ENCODE measurements at regions not wholly inside any gene's neighbourhood (a gene's known extent, or its start where the extent isn't known, plus 50 kb on each side); places are given as distances from the start of the nearest gene placed in this dataset.

DNA sequence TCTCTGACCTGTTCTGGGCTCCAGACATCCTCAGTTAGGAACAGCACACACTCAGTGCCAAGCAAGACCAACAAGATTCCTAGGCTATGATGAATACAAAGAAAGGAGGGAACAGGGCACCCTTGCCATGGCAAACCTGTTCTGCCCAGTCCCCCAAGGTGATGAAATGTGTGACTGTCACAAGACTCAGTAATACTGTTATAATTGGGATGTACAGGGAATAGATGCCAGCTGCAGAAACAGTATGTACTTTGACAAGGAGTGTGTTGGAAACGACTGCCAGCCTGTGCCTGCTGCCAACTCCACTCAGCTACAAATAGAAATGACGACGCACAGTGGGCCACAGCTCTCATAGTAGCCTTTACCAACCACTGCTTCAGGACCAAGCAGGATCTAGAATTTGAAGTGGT, 453.0 kb downstream of the EFNA5 start:
- Mint-ChIP-seq H3K27ac (no peak overlapping the region), H3K4me3 (no peak overlapping the region), H3K9me3 (no peaks in the 10 kb centered on the region), H3K4me1 (no peaks in the 10 kb centered on the region), H3K27me3 (no peaks in the 10 kb centered on the region), H3K36me3 (no peaks in the 10 kb centered on the region)
- CTCF ChIA-PET: no interaction called here
- DNase-seq: no peak
- POLR2A ChIA-PET: no interaction called here
- H3K27ac ChIP-seq (ENCODE audit: low read depth, low read length): no peak overlapping the region
- no peak overlapping the region for H3K4me3 ChIP-seq (ENCODE audit: low read length)
- H3K4me1 ChIP-seq (ENCODE audit: insufficient read depth, low read length): no peaks in the 10 kb centered on the region
- H3K9me3 ChIP-seq (ENCODE audit: low read length): no peaks in the 10 kb centered on the region
- no peaks in the 10 kb centered on the region for H3K27me3 ChIP-seq (ENCODE audit: insufficient read depth, low read length, poor library complexity, severe bottlenecking)
- H3K36me3 ChIP-seq (ENCODE audit: insufficient read depth, low read length): no peaks in the 10 kb centered on the region

DNA sequence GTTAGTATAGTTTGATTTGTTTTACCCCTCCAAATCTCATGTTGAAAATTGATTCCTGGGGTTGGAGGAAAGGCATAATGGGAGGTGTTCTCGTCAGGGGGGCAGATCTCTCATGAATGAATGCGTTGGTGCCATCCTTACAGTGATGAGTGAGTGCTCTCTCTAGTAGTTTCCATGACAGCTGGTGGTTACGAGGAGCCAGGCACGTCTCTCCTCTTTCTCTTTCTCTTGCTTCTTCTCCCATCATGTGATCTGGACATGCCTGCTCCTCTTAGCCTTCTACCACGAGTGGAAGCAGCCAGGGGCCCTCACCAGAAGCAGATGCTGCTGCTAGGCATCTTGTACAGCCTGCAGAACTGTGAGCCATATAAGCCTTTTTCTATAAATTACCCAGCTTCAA, 454.1 kb downstream of the EFNA5 start:
- H3K27me3 Mint-ChIP-seq: no peaks in the 10 kb centered on the region
- H3K27ac Mint-ChIP-seq: no peak overlapping the region
- no peak overlapping the region for H3K4me3 Mint-ChIP-seq
- Histone ChIP-seq H3K9me3 (ENCODE audit: low read length) (no peaks in the 10 kb centered on the region), H3K36me3 (ENCODE audit: insufficient read depth, low read length) (no peaks in the 10 kb centered on the region), H3K27me3 (ENCODE audit: insufficient read depth, low read length, poor library complexity, severe bottlenecking) (no peaks in the 10 kb centered on the region), H3K4me3 (ENCODE audit: low read length) (no peak overlapping the region), H3K27ac (ENCODE audit: low read depth, low read length) (no peak overlapping the region), H3K4me1 (ENCODE audit: insufficient read depth, low read length) (no peaks in the 10 kb centered on the region)
- ChIA-PET POLR2A (no interaction called here), CTCF (no interaction called here)
- H3K9me3 Mint-ChIP-seq: no peaks in the 10 kb centered on the region
- no peak for DNase-seq
- no peaks in the 10 kb centered on the region for H3K4me1 Mint-ChIP-seq
- H3K36me3 Mint-ChIP-seq: no peaks in the 10 kb centered on the region

DNA sequence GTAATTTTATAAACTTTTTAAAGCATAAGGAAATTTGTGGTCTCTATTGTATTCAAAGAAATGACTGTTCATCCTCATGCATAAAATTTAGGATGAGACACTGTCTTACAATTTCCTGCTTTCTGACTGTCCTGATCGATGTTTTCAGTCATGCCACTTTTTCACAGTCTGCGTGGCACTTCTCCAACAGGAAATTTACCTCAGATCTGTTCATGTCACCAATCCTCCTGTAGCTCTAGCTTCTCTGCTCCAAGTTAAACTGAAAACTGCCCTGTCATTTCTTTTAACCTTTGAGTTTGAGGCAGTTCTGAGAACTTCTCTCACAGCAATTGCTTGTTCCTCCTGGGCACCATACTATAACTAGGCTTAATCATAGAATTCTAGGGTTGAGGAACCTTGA, 455.1 kb downstream of the EFNA5 start:
- H3K4me3 Mint-ChIP-seq: no peak overlapping the region
- H3K4me3 ChIP-seq (ENCODE audit: low read length): no peak overlapping the region
- H3K9me3 ChIP-seq (ENCODE audit: low read length): no peaks in the 10 kb centered on the region
- H3K4me1 ChIP-seq (ENCODE audit: insufficient read depth, low read length): no peaks in the 10 kb centered on the region
- no peaks in the 10 kb centered on the region for H3K36me3 ChIP-seq (ENCODE audit: insufficient read depth, low read length)
- no peaks in the 10 kb centered on the region for H3K27me3 ChIP-seq (ENCODE audit: insufficient read depth, low read length, poor library complexity, severe bottlenecking)
- no peaks in the 10 kb centered on the region for H3K9me3 Mint-ChIP-seq
- no peaks in the 10 kb centered on the region for H3K36me3 Mint-ChIP-seq
- H3K27ac Mint-ChIP-seq: no peak overlapping the region
- DNase-seq: no peak
- no peaks in the 10 kb centered on the region for H3K27me3 Mint-ChIP-seq
- H3K27ac ChIP-seq (ENCODE audit: low read depth, low read length): no peak overlapping the region
- ChIA-PET CTCF (no interaction called here), POLR2A (no interaction called here)
- H3K4me1 Mint-ChIP-seq: no peaks in the 10 kb centered on the region

DNA sequence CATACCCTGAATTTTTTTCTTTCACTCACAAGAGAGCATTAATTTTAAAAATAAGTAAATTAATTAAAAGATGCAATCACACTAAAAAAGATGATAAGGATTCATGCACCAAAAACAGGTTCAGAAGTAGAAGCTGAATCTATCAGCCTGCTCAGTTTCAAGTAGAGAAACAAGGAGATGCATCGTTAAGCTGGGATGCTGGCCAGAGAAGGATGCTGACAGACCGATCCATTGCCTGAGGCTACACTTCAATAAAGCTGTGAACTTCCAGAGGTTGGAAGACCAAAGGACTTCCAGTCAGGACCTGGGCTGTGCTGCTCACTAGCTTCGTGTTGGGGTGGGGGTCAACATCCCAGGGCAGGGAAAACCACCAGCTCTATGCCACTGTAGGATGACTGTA, 457.7 kb downstream of the EFNA5 start:
- Histone ChIP-seq H3K36me3 (ENCODE audit: insufficient read depth, low read length) (no peaks in the 10 kb centered on the region), H3K4me3 (ENCODE audit: low read length) (no peak overlapping the region), H3K27ac (ENCODE audit: low read depth, low read length) (no peak overlapping the region), H3K9me3 (ENCODE audit: low read length) (no peaks in the 10 kb centered on the region), H3K4me1 (ENCODE audit: insufficient read depth, low read length) (no peaks in the 10 kb centered on the region), H3K27me3 (ENCODE audit: insufficient read depth, low read length, poor library complexity, severe bottlenecking) (no peaks in the 10 kb centered on the region)
- Mint-ChIP-seq H3K27me3 (no peaks in the 10 kb centered on the region), H3K9me3 (no peaks in the 10 kb centered on the region), H3K36me3 (no peaks in the 10 kb centered on the region), H3K4me3 (no peak overlapping the region), H3K4me1 (no peaks in the 10 kb centered on the region), H3K27ac (no peak overlapping the region)
- ChIA-PET CTCF (no interaction called here), POLR2A (no interaction called here)
- no peak for DNase-seq

DNA sequence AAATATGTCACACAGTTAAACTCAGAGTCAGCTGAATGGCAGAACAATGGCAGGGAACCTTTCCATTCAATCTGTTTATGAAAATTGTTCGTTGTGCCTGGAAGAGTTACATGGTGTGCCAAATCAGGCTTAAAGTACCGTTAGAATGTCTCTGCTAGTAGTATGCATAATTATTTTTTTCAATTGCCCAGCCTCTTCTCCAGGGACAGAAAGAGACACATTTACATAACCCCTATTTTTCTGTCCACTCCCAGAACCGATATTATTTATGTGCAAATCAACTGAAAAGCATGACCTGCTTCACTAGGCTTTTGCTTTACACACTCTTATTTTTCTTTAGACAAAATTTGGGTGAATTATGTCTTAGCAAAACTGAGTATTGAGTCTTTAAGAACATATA, 459.1 kb downstream of the EFNA5 start:
- no peak overlapping the region for H3K4me3 Mint-ChIP-seq
- POLR2A ChIA-PET: no interaction called here
- no peak for DNase-seq

DNA sequence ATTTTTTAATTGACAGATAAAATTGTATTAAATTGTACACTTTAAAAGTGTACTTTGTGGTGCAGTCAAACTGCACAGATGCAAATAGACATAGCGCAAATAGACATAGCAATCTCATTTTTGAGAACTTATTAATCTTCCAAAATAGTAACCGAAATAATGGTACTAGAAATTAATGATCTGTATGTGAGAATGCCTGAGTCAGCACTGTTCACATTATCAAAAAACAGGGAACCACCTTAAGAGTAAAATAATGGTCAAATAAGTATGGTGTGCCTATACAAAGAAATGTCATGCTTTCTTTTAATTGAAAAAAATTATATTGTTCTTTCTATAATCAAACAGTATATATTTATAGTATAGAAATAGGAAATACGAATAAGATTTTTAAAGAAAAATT, 461.9 kb downstream of the EFNA5 start:
- Mint-ChIP-seq H3K27ac (no peak overlapping the region), H3K4me1 (no peaks in the 10 kb centered on the region), H3K9me3 (no peaks in the 10 kb centered on the region), H3K4me3 (no peak overlapping the region), H3K27me3 (peaks cover 4 to 11% of the 10 kb centered on the region in 2 donors), H3K36me3 (no peaks in the 10 kb centered on the region)
- no peak for DNase-seq
- H3K27me3 ChIP-seq (ENCODE audit: insufficient read depth, low read length, poor library complexity, severe bottlenecking): no peaks in the 10 kb centered on the region
- no peaks in the 10 kb centered on the region for H3K9me3 ChIP-seq (ENCODE audit: low read length)
- no peak overlapping the region for H3K27ac ChIP-seq (ENCODE audit: low read depth, low read length)
- no peak overlapping the region for H3K4me3 ChIP-seq (ENCODE audit: low read length)
- no peaks in the 10 kb centered on the region for H3K4me1 ChIP-seq (ENCODE audit: insufficient read depth, low read length)
- no peaks in the 10 kb centered on the region for H3K36me3 ChIP-seq (ENCODE audit: insufficient read depth, low read length)
- ChIA-PET POLR2A (no interaction called here), CTCF (no interaction called here)

More for the DNA sequence above, 459.1 kb downstream of the EFNA5 start:
- Histone ChIP-seq H3K4me3 (ENCODE audit: low read length) (no peak overlapping the region), H3K36me3 (ENCODE audit: insufficient read depth, low read length) (no peaks in the 10 kb centered on the region), H3K27ac (ENCODE audit: low read depth, low read length) (no peak overlapping the region), H3K27me3 (ENCODE audit: insufficient read depth, low read length, poor library complexity, severe bottlenecking) (no peaks in the 10 kb centered on the region), H3K4me1 (ENCODE audit: insufficient read depth, low read length) (no peaks in the 10 kb centered on the region), H3K9me3 (ENCODE audit: low read length) (no peaks in the 10 kb centered on the region)
- CTCF ChIA-PET: no interaction called here
- Mint-ChIP-seq H3K4me1 (no peaks in the 10 kb centered on the region), H3K27ac (no peak overlapping the region), H3K27me3 (peaks cover 0 to 4% of the 10 kb centered on the region in 2 donors), H3K9me3 (no peaks in the 10 kb centered on the region), H3K36me3 (no peaks in the 10 kb centered on the region)

DNA sequence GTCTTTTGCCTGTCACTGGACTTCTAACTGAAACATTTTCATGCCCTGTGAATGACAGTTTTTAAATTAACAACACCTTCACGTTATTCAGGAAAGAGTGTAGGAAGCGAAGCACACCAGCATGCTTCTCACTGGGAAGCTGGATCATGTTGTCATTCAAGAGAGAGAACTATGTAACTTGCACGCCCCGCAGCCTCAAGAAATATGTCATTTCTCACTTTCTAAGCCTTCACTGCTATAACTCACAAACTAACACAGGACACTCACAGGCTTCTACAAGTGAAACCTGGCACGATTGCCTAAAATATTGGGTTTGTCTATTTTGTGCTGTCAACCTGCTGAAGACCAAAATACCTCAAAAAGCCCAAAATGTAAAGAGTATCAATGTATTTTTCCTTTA, 466.3 kb downstream of the EFNA5 start:
- H3K4me3 Mint-ChIP-seq: no peak overlapping the region
- no peaks in the 10 kb centered on the region for H3K4me1 ChIP-seq (ENCODE audit: insufficient read depth, low read length)
- ChIA-PET CTCF (no interaction called here), POLR2A (no interaction called here)
- H3K27ac ChIP-seq (ENCODE audit: low read depth, low read length): no peak overlapping the region
- no peak for DNase-seq
- no peak overlapping the region for H3K27ac Mint-ChIP-seq
- H3K4me1 Mint-ChIP-seq: no peaks in the 10 kb centered on the region
- no peaks in the 10 kb centered on the region for H3K36me3 Mint-ChIP-seq
- peaks cover 4 to 11% of the 10 kb centered on the region in 2 donors for H3K27me3 Mint-ChIP-seq
- H3K27me3 ChIP-seq (ENCODE audit: insufficient read depth, low read length, poor library complexity, severe bottlenecking): no peaks in the 10 kb centered on the region
- H3K9me3 Mint-ChIP-seq: peaks cover 0 to 2% (median 0%) of the 10 kb centered on the region in 5 donors
- H3K36me3 ChIP-seq (ENCODE audit: insufficient read depth, low read length): no peaks in the 10 kb centered on the region
- no peaks in the 10 kb centered on the region for H3K9me3 ChIP-seq (ENCODE audit: low read length)
- no peak overlapping the region for H3K4me3 ChIP-seq (ENCODE audit: low read length)

DNA sequence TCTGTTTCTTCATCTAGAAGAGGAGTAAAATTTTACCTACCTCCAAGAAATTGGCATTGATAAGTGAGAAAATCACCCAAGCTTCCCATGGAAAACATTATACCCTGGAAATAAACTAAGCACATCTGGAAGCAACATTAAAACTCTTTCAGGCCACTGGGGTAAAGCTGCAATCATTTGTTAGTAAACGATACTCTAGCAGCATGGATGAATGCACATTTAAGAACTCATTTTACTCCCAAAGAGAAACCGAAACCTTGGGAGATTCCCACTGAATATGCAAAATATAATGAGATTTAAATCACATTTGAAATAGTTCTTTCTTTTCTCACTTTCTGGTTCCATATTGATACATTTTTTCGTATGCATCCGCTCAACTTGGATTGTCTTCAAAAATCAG, 467.5 kb downstream of the EFNA5 start:
- peaks cover 4 to 11% of the 10 kb centered on the region in 2 donors for H3K27me3 Mint-ChIP-seq
- Histone ChIP-seq H3K4me1 (ENCODE audit: insufficient read depth, low read length) (no peaks in the 10 kb centered on the region), H3K36me3 (ENCODE audit: insufficient read depth, low read length) (no peaks in the 10 kb centered on the region), H3K27ac (ENCODE audit: low read depth, low read length) (no peak overlapping the region), H3K4me3 (ENCODE audit: low read length) (no peak overlapping the region), H3K9me3 (ENCODE audit: low read length) (no peaks in the 10 kb centered on the region), H3K27me3 (ENCODE audit: insufficient read depth, low read length, poor library complexity, severe bottlenecking) (no peaks in the 10 kb centered on the region)
- ChIA-PET CTCF (no interaction called here), POLR2A (no interaction called here)
- no peaks in the 10 kb centered on the region for H3K36me3 Mint-ChIP-seq
- no peak overlapping the region for H3K4me3 Mint-ChIP-seq
- H3K9me3 Mint-ChIP-seq: peaks cover 0 to 2% (median 0%) of the 10 kb centered on the region in 5 donors
- no peaks in the 10 kb centered on the region for H3K4me1 Mint-ChIP-seq
- H3K27ac Mint-ChIP-seq: no peak overlapping the region
- no peak for DNase-seq

DNA sequence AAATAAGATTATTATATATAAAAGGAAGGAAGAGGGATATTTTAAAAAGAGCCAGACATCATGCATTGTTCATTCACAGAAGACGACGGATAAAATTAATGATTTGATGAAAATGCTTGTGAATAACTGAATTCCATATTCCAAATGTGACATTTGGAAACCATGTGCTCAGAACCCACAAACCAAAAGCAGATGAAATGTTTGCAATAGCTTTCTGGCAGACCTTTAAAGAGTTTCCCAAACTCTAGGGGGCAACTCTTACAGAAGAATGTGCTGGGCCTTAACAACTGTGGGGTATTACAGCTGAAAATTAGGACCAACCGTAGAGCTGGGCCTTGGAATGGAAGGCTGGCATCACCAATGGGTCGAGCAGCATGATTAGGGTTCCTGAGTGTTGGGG, 471.0 kb downstream of the EFNA5 start:
- Histone ChIP-seq H3K27me3 (ENCODE audit: insufficient read depth, low read length, poor library complexity, severe bottlenecking) (no peaks in the 10 kb centered on the region), H3K36me3 (ENCODE audit: insufficient read depth, low read length) (no peaks in the 10 kb centered on the region), H3K4me1 (ENCODE audit: insufficient read depth, low read length) (no peaks in the 10 kb centered on the region), H3K9me3 (ENCODE audit: low read length) (no peaks in the 10 kb centered on the region), H3K4me3 (ENCODE audit: low read length) (no peak overlapping the region), H3K27ac (ENCODE audit: low read depth, low read length) (no peak overlapping the region)
- CTCF ChIA-PET: no interaction called here
- Mint-ChIP-seq H3K9me3 (peaks cover 0 to 2% (median 0%) of the 10 kb centered on the region in 5 donors), H3K36me3 (no peaks in the 10 kb centered on the region), H3K27me3 (peaks cover 3 to 4% of the 10 kb centered on the region in 2 donors), H3K4me3 (no peak overlapping the region), H3K27ac (no peak overlapping the region), H3K4me1 (no peaks in the 10 kb centered on the region)
- POLR2A ChIA-PET: no interaction called here
- DNase-seq: no peak

Measured in CD8-positive, alpha-beta memory T cell (primary cell).